ENCODE measurements at regions not wholly inside any gene's neighbourhood (a gene's known extent, or its start where the extent isn't known, plus 50 kb on each side); places are given as distances from the start of the nearest gene placed in this dataset.
A peak's percentile ranks its signal among the peaks of the same experiment; 100 is the strongest.
"Not testable (repeated sequence)": the region's sequence is repeated elsewhere in the genome, so short reads cannot be mapped to it uniquely, and the experiment has no call there.

DNA sequence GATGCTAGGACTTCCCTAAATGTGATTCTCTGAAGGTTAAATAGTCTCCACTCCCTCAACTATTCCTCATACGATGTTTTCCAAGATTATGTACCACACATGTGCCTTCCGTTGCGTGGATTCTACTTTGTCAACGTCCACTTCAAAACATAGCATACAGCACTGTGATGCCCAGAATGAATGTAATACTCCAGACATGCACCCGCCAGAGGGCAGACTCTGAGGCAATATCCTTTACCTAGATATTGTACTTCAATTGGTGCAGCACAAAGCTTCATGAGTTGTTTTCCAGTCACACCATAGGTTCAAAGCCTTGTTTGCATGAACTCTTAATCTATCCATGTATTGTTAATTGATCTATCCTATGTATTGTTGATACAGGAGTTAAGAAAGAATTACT is 201.0 kb upstream of the NABP1 start:
- no peak for DNase-seq

DNA sequence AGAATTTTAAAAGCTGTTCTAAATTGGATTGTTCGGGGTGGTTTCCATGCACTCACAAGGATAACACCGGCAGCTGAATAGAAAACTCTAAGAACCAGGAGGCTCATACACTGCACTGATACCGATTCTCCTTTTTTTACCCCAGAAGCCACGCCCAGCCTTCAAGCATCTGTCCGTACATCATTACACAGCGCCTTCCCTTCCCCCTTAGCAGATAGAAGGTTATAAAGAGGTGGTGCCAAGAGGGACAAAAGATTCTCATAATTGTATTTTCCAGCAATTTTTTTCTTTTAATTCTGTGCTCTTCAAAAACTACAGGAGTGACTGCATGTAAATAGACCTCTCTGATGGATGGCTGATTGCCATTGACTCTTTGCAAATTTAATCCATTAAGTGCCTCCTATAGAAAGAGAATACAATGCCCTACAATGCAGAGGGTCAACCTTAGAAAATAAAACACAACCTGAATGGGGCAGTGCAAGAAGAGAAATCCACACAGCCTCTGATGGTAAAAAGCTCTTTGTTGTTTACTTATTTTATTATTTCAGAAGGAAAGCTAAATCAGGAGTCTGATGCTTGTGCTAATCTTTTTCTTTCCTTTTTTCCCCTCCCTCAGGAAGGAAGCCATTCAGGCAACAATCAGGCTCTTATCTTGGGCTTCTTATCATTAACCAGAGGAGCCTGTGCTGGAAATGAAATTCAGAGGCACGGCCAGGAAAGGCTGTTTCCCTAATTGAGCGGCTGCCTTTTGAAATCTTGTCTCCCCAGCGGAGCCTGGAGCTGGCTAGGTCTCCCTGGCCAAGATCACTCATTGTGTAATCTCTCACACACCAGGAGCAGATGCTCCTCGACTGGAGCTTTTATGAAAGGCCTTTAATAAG is 198.9 kb upstream of the NABP1 start:
- peak; percentile 20 for DNase-seq

DNA sequence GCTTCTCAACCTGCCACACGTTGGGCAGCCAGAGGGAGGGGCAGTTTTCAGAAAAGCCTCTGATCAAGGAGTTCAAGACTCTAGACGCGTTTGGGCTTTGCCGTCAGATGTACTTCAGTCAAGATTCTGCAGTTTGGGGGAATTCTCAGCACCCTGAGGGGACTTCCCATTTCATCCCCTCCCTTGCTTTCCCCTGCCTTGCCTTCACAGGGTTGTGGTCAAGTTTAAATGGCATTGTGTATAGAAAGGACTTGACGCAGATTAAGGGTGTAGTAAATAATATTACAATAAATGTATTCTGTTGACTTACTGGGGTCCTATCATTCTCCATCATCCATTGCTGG is 198.3 kb upstream of the NABP1 start:
- DNase-seq: no peak

DNA sequence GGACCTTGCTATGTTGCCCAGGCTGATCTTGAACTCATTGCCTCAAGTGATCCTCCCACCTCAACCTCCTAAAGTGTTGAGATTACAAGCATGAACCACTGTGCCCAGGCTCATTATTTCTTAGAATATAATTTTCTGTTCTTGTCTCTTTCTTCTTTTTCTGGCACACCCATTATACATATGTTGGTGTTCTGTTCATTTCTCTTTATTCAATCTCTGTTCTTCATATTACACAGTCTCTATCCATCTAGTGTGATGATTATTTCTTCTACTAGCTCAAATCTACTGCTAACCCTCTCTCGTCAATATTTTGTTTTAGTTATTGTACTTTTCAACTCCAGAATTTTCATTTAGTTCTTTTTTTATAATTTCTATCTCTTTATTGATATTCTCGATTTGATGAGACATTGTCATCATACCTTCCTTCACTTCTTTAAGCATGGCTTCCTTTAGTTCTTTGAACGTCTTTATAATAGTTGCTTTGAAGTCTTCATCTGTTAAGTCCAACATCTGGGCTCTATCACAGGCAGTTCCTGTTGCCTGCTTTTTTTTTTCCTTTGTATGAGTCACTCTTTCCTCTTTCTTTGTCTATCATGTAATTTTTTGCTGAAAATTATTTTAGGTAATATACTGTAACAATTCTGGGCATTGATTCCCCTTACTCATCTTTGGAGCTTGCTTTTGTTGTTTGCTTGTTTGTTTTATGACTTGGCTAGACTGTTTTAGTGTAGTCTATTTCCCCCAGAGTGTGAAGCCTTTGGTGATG is 196.4 kb upstream of the NABP1 start:
- DNase-seq: no peak

DNA sequence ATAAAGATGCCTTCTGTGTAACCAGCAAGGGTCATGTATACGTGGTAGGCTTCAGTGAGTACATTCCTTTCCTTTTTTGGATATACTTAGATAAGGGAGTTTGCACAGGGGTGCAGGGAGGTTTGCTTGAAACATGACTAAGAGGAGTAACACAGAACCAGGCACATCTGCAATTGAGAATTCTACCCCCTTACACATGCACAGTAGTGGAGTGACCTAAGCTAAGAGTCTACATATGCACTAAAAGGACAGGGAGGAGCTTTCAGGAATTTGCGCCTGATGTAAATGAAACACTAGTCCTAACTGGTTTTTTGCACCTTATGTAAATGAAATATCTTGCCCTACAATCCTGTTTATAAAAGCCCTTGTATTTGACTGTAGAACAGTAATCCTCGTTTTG is 194.8 kb upstream of the NABP1 start:
- DNase-seq: no peak

DNA sequence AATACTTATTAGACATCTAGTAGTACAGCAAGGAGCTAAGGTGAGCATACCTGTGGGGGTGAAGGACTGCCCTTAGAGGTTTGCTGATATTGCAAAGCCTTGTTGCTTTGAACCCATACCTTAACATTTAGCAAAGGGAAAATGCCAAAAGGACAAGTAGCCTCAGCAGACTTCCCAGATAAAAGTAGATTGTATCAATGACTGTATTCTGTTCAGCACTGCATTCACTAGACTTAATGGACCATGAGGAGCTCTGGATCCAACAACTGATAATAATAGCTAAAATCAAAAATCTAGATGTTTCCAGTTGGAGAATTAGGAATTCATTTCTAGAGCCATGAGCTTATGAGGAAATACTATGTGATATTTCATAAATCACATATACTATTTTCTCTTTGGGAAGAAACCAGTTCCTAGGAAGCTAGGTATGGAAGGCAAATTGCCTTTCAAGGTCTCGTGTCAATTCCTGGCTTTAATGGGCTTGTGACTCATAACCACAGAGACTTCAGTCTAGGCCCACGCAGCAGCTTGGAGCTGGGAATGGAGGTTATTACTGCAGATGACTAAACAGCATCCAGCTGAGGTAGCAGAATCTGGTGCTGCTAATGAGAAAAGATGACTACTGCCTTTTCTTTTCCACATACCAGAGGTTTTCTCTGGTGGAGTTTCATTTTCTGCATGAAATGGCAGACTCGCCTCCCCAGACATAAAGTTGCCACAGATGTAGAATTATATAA is 191.2 kb upstream of the NABP1 start:
- no peak for DNase-seq

DNA sequence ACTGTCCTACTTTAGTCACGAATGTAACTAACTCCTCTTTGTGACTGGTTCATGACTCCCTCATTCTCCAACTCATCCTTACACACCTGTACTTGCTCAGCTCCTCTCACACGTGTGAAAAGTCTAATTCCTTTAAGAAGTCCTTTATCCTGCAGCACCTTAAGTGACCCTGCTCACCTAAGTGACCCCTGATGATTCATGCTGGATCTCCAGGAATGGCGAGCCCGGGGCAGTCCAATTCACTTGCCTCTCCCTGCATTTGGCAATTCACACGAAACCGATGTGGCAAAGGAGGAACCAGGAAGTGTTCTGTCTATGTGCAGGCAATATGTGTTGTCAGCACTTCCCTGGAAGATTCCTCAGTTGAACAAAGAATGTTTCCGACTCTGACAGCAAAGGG is 189.8 kb upstream of the NABP1 start:
- no peak for DNase-seq

DNA sequence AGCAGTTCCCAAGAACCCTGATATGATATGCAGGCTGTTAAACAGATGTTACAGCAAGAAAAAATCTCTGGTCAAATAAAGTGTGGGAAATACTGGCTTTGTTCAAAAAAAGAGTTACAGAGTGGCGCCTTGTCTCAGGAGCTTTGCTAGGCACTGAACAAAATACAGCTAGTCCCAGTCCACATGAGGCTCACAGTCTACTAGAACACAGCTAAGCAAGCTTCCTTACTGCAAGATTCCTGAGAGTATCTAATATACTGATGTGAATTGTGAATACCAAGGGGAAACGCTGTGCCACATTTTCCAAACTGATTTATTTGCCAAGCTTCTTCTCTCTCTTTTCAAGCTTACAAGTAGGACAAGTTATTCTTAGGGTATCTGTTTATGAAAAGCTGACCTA is 188.8 kb upstream of the NABP1 start:
- DNase-seq: no peak

DNA sequence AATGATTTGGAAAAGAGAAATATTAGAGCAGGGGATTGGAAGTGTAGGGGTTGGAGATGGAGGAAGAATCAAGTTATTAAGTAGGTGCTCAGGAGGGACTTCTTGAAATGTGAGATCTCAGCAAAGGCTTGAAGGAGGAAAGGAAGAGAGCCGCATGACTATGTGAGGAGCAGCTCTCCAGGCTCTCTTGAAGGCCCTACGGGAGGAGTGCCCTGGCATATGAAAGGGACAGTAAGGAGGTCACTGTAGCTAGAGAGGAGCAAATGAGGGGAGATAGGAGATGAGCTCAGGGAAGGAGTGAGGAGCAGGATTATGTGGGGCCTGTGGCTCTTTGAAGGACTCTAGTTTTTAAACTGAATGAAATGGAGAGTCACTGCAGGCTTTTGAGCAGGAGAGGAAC is 181.1 kb upstream of the NABP1 start:
- no peak for DNase-seq

DNA sequence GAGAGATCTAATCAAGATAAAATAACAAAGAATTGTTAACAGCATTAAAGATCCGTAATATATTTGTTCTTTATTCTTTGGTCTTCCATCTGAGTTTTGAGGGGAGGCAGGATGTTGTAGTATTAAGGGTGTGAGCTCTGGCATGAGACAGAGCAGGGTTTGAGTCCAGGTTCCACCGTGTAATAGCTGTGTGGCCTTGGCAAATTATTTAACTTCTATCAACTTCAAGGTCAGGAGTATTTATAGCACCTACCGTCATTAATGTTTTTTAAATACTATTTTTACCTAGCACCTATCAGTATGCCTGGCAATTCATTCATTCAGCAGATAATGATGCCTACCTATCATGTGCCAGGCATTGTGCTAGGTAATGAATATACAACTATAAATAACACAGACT is 180.1 kb upstream of the NABP1 start:
- DNase-seq: no peak

DNA sequence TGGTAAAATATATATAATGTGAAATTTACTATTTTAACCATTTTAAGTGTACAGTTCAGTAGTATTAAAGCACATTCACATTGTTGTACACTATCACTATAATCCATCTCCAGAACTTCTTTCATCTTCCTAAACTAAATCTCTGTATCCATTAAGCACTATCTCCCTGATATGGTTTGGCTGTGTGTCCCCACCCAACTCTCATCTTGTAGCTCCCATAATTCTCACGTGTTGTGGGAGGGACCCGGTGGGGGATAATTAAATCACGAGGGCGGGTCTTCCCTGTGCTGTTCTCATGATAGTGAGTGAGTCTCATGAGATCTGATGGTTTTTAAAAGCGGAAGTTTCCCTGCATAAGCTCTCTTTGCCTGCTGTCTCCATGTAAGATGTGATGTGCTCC is 178.9 kb upstream of the NABP1 start:
- no peak for DNase-seq

DNA sequence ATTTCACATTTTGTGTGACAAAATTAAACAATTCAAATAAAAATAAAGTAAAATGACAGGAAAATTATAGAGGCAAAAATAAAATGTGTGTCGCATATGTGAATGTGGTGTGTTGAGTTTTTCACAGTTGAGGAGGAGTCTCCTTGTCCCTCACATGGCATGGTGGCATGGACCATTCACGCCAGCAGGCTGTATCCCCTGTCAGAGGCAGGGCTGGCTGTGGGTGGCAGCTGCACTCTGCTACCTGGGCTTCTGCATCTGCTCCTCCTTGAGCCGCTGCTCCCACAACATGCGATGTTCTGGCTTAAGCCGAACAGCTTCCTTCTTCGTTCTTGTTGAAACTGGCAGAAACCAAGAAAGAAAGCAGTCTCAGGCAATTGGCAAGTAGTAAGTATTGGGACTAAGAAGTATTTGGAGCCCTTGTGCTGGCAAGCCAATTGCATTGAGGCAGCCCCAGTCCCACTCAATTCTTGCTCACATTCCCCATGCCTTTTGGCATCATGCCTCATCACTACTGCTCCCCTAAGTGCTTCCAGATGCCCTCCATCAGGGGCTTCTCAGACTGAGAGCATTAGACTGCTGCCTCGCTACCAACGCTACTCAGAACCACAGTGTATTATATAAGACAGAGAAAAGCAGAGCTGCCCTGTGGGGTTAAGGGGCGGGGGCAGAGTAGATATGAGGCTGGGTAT is 177.9 kb upstream of the NABP1 start:
- no peak for DNase-seq

DNA sequence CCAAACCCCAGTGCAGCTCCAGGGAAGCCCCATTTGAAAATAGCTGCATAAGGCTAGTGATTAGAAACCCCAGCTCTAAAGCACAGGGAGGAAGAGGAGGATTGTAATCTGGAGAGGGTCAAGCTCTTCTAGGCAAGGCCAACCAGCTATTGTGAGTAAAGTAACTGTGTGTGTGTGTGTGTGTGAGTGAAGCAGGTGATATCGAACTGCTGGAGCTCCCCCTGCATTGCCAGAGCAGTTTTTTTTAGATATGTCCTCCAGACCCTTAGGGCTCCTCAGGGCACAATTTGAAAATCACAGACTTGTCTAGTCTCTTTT is 177.4 kb upstream of the NABP1 start:
- no peak for DNase-seq

DNA sequence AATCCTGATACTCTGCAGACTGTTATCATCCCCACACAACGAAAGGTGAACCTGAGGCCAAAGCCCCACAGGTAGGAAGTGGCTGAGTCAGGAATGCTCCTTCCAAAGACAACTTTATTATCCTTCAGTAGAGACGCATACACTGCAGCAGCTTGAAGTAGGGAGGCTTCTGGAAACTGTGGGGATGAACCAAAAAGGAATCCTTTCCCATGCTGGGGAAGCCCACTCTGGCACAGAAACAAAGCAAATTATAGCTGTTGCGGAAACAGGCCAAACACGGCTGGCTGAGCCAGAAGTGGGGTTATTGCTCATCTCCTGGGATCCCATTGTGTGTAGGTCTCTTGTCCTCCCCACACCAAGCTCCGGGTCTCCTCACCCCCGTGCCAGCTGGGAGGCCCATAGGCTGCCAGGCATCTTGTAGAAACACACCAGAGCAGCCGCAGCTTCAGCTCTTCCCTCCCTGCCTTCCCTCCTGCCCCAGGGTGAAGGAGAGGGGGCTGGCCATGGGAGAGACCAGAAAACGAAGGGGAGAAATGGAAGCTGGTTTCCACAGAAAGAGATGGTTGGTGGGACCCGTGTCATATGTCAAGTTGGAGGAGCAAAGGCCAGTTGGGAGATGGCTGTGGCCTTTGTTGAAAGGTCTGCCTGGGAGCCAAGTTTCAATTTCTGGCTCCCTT is 176.9 kb upstream of the NABP1 start:
- no peak for DNase-seq

DNA sequence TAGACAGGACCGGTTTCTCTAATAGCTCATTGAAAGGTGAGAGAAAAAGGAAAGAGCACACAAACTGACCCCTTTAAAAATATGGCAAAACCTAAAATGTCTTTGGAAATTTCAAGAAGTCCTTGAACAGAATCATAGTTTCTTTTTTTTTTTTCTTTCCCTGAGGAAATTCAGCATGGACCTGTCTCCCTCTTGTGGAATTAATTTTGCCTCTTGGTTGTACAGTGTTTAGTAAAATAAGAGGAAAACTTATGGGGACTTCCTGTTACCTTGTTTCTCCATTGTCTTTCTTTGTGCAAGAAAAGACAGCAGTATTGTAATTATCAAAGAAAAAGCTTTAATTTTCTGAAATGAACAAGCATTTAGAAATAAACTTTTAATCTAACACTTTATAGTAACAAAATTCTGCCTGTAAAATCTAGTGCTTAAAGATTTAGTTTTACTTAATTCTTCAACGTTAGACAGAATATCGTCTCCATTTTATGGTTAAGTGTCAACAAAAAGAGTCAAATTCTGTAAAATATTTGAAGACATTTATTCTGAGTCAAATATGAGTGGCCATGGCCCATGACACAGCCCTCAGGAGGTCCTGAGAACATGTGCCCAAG is 176.3 kb upstream of the NABP1 start:
- DNase-seq: no peak

DNA sequence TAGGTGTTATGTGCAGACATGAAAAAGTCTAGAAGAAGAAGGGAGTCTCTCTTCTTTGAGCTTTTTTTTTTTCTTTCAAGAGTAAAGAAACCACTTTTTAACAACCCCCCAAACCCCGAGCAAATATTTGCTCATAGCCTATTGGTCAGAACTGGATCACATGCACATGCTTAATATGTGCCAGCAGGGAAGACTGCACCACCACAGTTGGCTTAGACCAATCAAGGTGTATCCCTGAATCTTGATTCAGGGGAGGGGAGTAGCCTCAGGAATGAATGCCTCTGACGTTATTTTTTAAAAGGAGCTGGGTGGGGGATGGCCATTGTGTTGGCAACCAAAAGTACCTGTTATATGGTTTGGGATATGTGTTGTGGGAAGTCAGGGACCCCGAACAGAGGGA is 171.4 kb upstream of the NABP1 start:
- DNase-seq: no peak

DNA sequence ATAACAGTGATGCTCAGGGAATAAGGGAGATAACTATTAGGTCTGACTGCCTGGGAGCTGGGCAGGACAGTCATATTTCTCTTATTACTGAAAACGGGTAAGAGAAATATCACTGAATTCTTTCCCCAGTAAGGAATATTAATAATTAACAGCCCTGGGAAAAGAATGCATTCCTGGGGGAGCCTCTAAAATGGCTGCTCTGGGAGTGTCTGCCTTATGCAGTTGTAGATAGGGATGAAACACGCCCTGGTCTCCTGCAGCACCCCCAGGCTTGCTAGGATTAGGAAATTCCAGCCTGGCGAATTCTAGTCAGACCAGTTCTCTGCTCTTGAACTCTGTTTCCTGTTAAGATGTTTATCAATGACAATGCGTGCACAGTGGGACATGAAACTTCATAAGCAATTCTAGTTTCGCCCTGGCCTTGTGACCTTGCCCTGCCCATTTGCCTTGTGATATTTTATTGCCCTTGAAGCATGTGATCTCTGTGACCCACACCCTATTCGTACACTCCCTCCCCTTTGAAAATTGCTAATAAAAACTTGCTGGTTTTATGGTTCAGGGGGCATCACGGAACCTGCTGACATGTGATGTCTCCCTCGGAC is 170.6 kb upstream of the NABP1 start:
- not testable (repeated sequence) for DNase-seq

DNA sequence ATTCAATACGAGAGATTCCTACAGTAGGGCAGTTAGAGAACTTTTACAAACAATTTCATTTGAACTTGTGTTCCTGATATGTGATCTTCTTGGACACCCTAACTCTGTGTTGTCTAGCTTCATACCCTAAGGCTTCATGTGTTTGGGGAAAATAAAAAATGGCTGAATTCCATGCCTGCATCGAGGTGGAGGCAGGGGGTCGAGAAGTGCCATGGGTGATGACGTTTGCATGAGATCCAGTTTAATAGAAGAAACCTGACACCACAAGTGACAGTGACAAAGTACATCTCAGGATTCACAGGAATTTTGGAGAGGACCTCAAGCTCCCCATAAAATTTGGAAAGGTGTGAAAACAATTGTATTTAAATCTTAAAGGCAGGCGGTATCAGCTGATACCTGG is 169.2 kb upstream of the NABP1 start:
- DNase-seq: no peak

DNA sequence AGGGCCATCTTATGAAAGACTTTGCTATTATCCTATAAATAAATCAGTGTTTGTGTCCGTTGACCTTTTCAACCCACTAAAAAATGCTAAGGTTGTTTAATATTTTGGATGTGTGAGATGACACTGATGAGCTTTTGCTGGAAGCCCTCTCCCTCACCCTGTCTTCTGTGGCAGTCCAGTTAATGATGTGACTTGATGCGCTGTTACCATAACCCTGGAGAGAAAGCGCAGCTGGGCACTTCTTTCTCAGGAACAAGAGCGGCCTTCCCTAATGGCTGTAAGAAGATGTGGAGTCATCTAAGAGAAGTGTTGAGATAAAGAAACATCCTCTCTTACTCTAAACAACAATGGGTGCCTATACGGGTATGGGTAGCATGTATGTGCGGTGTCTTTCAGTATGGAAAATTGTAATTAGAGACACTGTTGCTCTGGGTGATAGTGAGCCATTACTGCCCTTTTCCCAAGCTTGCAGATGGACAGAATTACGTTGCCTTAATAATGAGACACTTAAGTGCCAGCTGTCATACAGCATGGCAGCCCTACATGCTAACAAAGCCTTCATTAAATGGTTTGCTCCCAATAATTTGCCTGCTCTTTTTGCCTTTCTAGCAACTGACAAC is 165.6 kb upstream of the NABP1 start:
- peak; percentile 6 for DNase-seq

DNA sequence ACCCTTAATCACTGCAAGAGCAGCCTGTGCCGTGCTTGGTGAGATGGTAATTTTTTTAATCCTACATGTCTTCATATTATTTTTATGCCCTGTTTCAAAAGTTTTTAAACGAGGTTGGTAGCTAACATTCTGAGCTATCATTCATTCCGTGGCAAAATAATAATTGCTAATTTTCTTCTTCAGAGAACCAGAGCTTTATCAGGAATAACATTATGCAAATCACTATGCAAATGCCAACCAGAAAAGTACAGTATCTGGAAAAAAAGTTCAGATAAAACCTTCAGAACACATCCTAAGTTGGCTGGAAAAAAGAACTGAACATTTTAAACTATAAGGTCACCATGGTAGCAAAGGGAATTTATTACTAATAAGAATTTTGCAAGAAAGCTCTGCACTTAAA is 165.1 kb upstream of the NABP1 start:
- no peak for DNase-seq

DNA sequence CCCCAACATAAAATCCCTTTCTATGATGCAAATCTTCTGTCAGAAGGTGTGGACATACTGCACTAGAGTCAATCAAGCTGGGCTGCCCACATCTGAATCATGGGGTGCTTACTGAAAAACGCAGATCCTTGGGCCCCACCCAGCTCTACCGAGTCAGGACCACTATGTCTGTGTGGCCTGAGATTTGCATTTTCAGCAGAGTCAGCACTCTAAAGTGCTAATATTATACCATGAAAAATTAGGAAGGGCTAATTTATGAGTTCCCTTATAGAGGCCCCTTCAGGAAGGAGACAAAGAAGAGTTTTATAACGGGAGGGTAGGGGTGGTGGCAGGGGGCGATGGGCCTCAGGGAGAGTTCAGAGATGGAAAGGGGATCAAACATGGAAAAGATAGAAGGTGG is 163.3 kb upstream of the NABP1 start:
- no peak for DNase-seq

DNA sequence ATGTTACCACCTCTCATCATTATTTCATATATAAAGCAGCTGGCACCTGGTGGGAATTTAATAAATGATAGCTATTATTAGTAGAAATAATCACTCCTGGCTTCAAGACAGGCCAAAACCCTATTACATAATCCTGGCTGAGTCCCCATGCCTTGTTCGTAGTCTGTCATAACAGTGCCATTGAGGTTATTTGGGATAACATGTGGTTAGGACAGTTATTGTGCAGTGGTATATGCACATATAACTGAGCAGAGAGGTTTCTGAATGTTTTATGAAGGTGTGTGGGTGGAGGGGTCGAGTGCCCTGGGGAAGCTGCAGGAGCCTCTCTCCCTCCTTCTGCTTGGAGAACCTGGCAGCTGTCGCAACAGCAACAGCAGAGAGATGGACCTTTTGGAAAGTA is 162.4 kb upstream of the NABP1 start:
- DNase-seq: no peak

Measured in NCI-H774 (cell line).